ENCODE measurements at regions not wholly inside any gene's neighbourhood (a gene's known extent, or its start where the extent isn't known, plus 50 kb on each side); places are given as distances from the start of the nearest gene placed in this dataset.

DNA sequence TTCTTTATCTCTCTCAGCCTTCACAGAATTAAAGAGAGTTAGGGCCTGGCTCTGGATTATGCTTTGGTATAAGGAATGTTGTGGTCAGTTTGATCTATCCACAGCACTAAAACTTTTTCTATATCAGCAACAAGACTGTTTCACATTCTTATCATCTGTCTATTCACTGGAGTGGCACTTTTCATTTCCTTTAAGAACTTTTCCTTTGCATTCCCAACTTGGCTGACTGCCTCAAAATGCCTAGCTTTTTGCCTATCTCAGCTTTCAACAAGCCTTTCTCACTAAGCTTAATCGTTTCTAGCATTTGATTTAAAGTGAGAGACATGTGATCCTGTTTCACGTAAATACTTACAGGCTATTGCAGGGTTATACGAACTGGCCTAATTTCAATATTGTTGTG is 471.8 kb downstream of the GBE1 start:
- TF ChIP-seq, protein P1, sequence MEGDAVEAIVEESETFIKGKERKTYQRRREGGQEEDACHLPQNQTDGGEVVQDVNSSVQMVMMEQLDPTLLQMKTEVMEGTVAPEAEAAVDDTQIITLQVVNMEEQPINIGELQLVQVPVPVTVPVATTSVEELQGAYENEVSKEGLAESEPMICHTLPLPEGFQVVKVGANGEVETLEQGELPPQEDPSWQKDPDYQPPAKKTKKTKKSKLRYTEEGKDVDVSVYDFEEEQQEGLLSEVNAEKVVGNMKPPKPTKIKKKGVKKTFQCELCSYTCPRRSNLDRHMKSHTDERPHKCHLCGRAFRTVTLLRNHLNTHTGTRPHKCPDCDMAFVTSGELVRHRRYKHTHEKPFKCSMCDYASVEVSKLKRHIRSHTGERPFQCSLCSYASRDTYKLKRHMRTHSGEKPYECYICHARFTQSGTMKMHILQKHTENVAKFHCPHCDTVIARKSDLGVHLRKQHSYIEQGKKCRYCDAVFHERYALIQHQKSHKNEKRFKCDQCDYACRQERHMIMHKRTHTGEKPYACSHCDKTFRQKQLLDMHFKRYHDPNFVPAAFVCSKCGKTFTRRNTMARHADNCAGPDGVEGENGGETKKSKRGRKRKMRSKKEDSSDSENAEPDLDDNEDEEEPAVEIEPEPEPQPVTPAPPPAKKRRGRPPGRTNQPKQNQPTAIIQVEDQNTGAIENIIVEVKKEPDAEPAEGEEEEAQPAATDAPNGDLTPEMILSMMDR (IDR thresholded peaks at IDR 0.05) = no peak
- TF ChIP-seq POLR2A (IDR thresholded peaks at IDR 0.05) (no peak), EP300 (IDR thresholded peaks at IDR 0.05) (no peak)

Measured in ovary (tissue), 3 donors.